ENCODE measurements at regions not wholly inside any gene's neighbourhood (a gene's known extent, or its start where the extent isn't known, plus 50 kb on each side); places are given as distances from the start of the nearest gene placed in this dataset.

GRCh38 chr4:145427991-145428390 is 53.7 kb upstream of the SMAD1 start:
- DNase-seq = no peak

- no peak for DNase-seq
These were observed 54.4 kb upstream of the SMAD1 start for GRCh38 chr4:145427221-145427620.

GRCh38 chr4:145423017-145423708 is 58.5 kb upstream of the SMAD1 start:
- DNase-seq = no peak

GRCh38 chr4:145420595-145421214 is 60.9 kb upstream of the SMAD1 start:
- DNase-seq = no peak

GRCh38 chr4:145418739-145419138 is 62.9 kb upstream of the SMAD1 start:
- DNase-seq = no peak

GRCh38 chr4:145417348-145418130 is 64.1 kb upstream of the SMAD1 start:
- no peak for DNase-seq

- DNase-seq = no peak
These were observed 66.8 kb upstream of the SMAD1 start for GRCh38 chr4:145414841-145415240.

- no peak for DNase-seq
These were observed 67.4 kb upstream of the SMAD1 start for GRCh38 chr4:145414226-145414625.

GRCh38 chr4:145406970-145407369 is 74.7 kb upstream of the SMAD1 start:
- DNase-seq = no peak

- DNase-seq = no peak
These were observed 76.9 kb upstream of the SMAD1 start for GRCh38 chr4:145404761-145405160.

GRCh38 chr4:145396581-145396980 is 85.1 kb upstream of the SMAD1 start:
- DNase-seq = no peak

- DNase-seq = no peak
These were observed 91.1 kb upstream of the SMAD1 start for GRCh38 chr4:145390571-145390970.

GRCh38 chr4:145389550-145389949 is 92.1 kb upstream of the SMAD1 start:
- DNase-seq = no peak

GRCh38 chr4:145388043-145388442 is 93.6 kb upstream of the SMAD1 start:
- no peak for DNase-seq

GRCh38 chr4:145387079-145387478 is 94.6 kb upstream of the SMAD1 start:
- no peak for DNase-seq

- DNase-seq = no peak
These were observed 100.5 kb upstream of the SMAD1 start for GRCh38 chr4:145381163-145381562.

- no peak for DNase-seq
These were observed 101.5 kb upstream of the SMAD1 start for GRCh38 chr4:145380123-145380522.

GRCh38 chr4:145375416-145375815 is 106.2 kb upstream of the SMAD1 start:
- DNase-seq = no peak

- DNase-seq = no peak
These were observed 129.1 kb upstream of the SMAD1 start for GRCh38 chr4:145352438-145353145.

- DNase-seq = no peak
These were observed 129.7 kb upstream of the SMAD1 start for GRCh38 chr4:145351922-145352321.

- no peak for DNase-seq
These were observed 130.5 kb upstream of the SMAD1 start for GRCh38 chr4:145351162-145351561.

GRCh38 chr4:145348291-145348690 is 133.4 kb upstream of the SMAD1 start:
- DNase-seq = no peak

- no peak for DNase-seq
These were observed 134.0 kb upstream of the SMAD1 start for GRCh38 chr4:145347684-145348083.

All from effector CD8-positive, alpha-beta T cell (primary cell).